Esophagus mucosa (tissue), 1 donor: ENCODE measurements at regions not wholly inside any gene's neighbourhood (a gene's known extent, or its start where the extent isn't known, plus 50 kb on each side); places are given as distances from the start of the nearest gene placed in this dataset.

Experiments used
- ATAC-seq: fragments of 200-7000 bp; cut with Tn5 transposase; one replicate; pipeline ENCODE4 v1.9.1; 2020
- donor health status: DM: yes; HTN: yes; CAD: no.

DNA sequence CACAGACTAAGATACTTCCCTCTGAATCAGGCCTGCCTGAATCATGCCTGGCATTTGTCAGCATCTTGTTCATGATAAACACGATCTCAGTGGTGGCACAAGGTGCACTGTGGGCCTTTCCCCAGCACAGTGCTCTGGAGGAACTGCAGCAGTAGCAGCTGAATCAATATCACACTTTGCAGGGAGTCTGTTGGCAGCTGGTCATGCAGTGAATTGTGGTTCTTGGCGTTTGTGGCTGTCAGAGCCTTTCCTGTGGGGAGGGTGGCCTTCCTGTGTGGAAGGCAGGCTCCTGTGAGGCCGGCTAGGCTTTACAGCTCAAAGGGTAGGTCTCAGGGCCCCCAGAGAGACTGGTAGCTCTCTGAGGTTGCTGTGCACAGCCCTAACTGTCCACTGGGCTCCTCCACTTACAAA is 54.4 kb upstream of the TLE3 start:
- ATAC-seq, result no peak

DNA sequence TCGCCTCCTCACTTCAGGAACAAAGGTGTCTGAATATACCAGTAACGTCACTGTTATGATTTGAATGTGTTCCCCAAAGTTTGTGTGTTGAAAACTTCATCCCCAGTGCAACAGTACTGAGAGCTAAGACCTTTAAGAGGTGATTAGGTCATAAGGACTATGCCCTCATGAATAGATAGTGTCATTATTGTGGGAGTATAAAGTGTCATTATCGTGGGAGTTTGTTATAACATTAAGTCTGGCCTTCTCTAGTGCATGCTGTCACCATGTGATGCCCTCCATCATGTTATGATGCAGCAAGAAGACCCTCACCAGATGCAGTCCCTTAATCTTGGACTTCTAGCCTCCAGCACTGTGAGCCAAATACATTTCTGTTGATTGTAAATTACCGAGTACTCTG is 53.7 kb upstream of the TLE3 start:
- no peak for ATAC-seq

DNA sequence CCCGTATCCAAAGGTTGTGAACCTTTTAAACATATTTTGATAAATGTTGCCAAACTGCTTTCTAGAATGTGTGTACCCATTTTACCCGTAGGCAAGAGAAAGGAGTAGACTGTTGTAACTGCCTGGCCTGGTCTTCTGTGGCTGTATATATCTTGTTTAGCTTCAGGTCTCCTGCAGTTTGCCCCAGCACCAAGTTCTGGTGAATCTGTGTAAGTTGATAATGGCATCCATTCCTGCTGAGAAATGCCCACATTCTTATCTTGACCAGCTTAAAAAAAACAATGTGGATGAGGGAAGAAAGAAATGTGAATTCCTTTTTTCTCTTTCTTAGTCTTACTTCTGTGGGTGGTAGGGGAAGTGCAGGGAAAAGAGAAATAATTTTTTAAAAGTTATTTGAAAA is 53.3 kb upstream of the TLE3 start:
- no peak for ATAC-seq

DNA sequence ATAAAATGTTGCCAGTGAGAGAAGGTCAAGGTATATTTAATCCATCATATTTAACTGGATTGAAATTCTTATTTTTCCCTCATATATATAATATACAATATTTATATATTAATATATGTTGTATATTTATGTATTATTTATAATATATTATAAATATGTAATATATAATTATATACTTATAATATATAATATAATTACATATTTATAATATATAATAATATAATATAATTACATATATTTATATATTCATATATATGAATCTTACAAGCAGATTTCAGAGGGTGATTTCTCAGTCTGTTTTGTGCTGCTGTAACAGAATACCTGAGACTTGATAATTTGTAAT is 52.7 kb upstream of the TLE3 start:
- no peak for ATAC-seq

DNA sequence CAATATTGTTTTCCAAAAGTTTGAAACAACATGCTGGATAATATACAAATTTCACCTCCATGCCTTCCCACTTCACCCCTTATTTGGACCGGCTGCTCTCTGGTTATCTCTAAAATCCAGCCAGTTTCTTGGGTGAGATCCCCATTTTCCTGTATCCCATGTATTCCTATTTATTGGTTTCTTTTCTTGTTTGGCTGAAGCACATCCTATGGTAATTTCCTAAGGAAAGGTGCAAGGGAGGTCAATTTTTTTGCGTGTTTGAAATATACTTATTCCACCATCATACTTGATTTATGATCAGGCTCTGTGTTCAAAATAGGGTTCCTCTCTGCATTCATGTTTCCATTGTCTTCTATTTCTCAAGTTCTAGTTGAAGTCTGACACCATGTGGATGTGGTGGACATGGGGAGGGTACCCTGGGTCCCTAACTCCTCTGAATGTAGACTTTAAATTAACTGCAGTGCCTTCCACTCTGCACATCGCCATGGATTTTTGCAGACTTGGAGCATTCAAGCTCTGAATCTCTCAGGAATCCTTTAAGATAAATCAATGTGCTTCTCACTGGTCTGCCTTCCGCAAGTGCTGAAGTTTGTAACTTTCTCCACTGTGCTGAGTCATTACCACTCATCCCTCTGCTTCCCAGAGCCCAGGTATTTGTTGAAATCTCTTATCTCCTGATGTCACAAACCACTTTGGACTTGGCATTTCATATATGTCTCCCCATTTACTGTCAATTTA is 52.1 kb upstream of the TLE3 start:
- no peak for ATAC-seq

DNA sequence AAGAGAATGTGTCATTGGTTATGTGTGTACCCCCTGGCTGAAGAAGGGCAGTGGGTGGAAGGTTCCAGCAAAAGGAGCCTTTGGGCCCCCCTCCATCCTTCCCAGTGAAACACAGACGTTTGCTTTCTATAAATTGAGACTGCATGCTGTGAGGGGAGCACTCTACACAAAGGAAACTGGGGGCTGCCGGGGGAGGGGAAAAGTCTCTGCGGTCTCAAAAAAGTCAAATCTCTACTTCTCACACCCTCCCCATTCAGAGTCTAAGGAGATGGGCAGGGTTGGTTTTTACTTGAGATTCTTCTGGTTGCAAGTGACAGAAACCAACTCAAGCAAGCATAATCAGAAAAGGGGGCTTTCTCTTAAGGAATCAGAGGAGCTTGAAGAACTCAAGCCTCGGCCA is 50.1 kb upstream of the TLE3 start:
- ATAC-seq, result no peak
